Gastrocnemius medialis (tissue), 4 donors: ENCODE measurements at regions not wholly inside any gene's neighbourhood (a gene's known extent, or its start where the extent isn't known, plus 50 kb on each side); places are given as distances from the start of the nearest gene placed in this dataset.

Experiments
- ATAC-seq, 2 donors: fragments of 150-250 bp; one replicate each; pipeline ENCODE4 v1.9.1; 2016
- DNase-seq, 2 donors: peaks; one replicate each; pipeline ENCODE4 v3.0.0-alpha.2; 2019
- H3K27ac ChIP-seq, 4 donors: fragments of 200-600 bp; sonication (generic); 1 replicate in 1 of 4; 2 replicates in 3 of 4; pipeline ENCODE4 v1.5.1; 2016 to 2018; ENCODE audit warnings: mild to moderate bottlenecking in 2 of 4, moderate library complexity in 1 of 4
- H3K27me3 ChIP-seq, 3 donors: fragments of 200-600 bp; sonication (generic) in 2 of 3; 1 replicate in 1 of 3; 2 replicates in 2 of 3; pipeline versions ENCODE4 v1.5.1 to v1.6.0; 2016 to 2019; ENCODE audit warnings: mild to moderate bottlenecking in 1 of 3, moderate library complexity in 1 of 3
- H3K36me3 ChIP-seq, 2 donors: fragments of 200-600 bp; sonication (generic) in 1 of 2; one replicate each; pipeline ENCODE4 v1.5.1; 2017 to 2018
- H3K4me1 ChIP-seq, 2 donors: fragments of 200-600 bp; sonication (generic) in 1 of 2; one replicate each; pipeline ENCODE4 v1.5.1; 2016 to 2017; ENCODE audit warnings: mild to moderate bottlenecking in 2 of 2
- H3K4me3 ChIP-seq, 4 donors: fragments of 200-600 bp; sonication (generic) in 3 of 4; 1 replicate in 1 of 4; 2 replicates in 3 of 4; pipeline ENCODE4 v1.5.1; 2016 to 2019; ENCODE audit warnings: mild to moderate bottlenecking in 2 of 4
- H3K9me3 ChIP-seq, 3 donors: fragments of 200-600 bp; sonication (generic) in 2 of 3; 1 replicate in 1 of 3; 2 replicates in 2 of 3; pipeline ENCODE4 v1.5.1; 2016 to 2019
- POLR2A ChIP-seq, 2 donors: fragments of 450-650 bp; IDR thresholded peaks; one replicate each; pipeline ENCODE4 v1.6.1; 2017; ENCODE audit warnings: antibody characterized with exemption in 2 of 2, mild to moderate bottlenecking in 2 of 2, moderate library complexity in 2 of 2
- in situ Hi-C, 4 donors: fragments of 200-750 bp; cut with MboI; loops; one replicate each; pipeline versions ENCODE4 v1.15.0 to v1.8.0; 2017; ENCODE audit warnings: low sequenced_read_pairs in 4 of 4
- intact Hi-C: fragments of 100-400 bp; cut with DNase I; formaldehyde crosslinking; loops from one replicate; pipeline ENCODE4 v1.15.1; 2023; ENCODE audit warnings: low total_unique reads
- TF ChIP-seq, protein P1 (sequence below), 5 experiments: fragments of 450-650 bp in 3 of 5; fragments of 200-600 bp in 2 of 5; sonication (generic) in 2 of 5; IDR thresholded peaks in 4 of 5; conservative IDR thresholded peaks in 1 of 5; 1 replicate in 4 of 5; 2 replicates in 1 of 5; pipeline ENCODE4 v1.5.1; 2016 to 2019; ENCODE audit warnings: antibody characterized with exemption in 5 of 5, mild to moderate bottlenecking in 3 of 5, moderate library complexity in 3 of 5

DNA sequence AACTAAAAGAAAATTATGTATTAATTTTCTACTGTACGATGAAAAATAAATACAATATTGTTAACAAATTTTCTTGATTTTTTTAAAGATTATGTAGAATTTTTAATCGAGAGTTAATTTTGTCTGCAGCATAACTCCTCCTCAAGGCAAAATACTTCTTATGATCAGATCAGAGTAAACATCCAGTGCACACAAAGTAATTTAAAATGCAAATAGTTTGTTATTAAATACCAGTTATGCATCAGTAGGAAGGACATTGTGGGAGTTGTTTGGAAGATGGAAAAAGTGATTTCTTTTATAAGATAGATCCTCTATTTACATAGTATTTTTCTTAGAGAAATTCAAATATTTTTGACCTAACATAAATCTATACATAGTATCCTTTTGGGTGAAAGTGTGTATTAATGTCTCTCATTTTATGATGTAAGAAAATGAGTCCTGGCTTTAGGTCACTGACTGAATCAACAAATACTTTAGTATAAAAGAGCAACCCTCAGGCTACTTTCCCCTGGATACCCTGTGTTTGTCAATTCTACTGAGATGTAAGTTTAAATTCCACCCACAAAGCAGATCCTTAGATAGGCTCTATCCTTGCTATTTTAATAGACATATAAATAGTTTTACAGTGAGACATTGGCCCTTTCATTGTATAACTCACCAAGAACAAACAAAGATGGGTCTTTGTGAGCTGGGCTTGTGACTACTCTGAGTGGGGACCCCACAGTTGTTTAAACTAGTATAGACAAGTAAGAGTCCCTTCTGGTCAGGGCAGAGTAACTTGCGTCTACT, 1133.7 kb downstream of the GATA3 start:
- H3K27me3 ChIP-seq = no peaks in the 10 kb centered on the region
- no peak for TF ChIP-seq POLR2A (IDR thresholded peaks at IDR 0.05)
- TF ChIP-seq, protein P1, sequence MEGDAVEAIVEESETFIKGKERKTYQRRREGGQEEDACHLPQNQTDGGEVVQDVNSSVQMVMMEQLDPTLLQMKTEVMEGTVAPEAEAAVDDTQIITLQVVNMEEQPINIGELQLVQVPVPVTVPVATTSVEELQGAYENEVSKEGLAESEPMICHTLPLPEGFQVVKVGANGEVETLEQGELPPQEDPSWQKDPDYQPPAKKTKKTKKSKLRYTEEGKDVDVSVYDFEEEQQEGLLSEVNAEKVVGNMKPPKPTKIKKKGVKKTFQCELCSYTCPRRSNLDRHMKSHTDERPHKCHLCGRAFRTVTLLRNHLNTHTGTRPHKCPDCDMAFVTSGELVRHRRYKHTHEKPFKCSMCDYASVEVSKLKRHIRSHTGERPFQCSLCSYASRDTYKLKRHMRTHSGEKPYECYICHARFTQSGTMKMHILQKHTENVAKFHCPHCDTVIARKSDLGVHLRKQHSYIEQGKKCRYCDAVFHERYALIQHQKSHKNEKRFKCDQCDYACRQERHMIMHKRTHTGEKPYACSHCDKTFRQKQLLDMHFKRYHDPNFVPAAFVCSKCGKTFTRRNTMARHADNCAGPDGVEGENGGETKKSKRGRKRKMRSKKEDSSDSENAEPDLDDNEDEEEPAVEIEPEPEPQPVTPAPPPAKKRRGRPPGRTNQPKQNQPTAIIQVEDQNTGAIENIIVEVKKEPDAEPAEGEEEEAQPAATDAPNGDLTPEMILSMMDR (IDR thresholded peaks at IDR 0.05 in 4 of 5, conservative IDR thresholded peaks at IDR 0.05 in 1 of 5) = no peak
- in situ Hi-C loops = no loop called here
- no peak overlapping the region for H3K27ac ChIP-seq
- no peak for ATAC-seq
- no peaks in the 10 kb centered on the region for H3K9me3 ChIP-seq
- no peak for DNase-seq
- no peaks in the 10 kb centered on the region for H3K4me1 ChIP-seq
- no peak overlapping the region for H3K4me3 ChIP-seq
- intact Hi-C loops = no loop called here
- no peaks in the 10 kb centered on the region for H3K36me3 ChIP-seq

DNA sequence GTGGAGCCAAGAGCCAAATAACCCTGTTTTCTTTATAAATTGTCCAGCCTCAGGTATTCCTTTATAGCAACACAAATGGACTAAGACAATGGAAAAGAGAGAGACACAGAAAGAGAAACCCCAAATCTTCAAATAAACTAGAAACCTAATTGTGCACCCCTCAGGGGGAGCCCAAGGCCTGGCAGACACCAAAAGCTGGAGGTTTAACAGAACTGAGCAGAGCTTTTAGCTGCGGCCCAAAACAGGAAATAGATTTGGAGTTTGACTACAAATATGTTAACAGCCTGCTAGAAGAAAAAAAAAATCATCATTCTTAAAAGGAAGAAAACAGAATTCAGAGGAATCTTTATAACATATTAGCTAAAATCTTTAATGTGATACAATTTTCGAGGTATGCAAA, 1135.0 kb downstream of the GATA3 start:
- H3K4me1 ChIP-seq = no peaks in the 10 kb centered on the region
- TF ChIP-seq POLR2A (IDR thresholded peaks at IDR 0.05) = no peak
- TF ChIP-seq, protein P1 (IDR thresholded peaks at IDR 0.05 in 4 of 5, conservative IDR thresholded peaks at IDR 0.05 in 1 of 5) = no peak
- H3K4me3 ChIP-seq = no peak overlapping the region
- H3K27ac ChIP-seq = no peak overlapping the region
- ATAC-seq = no peak
- no peak for DNase-seq
- intact Hi-C loops = no loop called here
- in situ Hi-C loops = no loop called here
- no peaks in the 10 kb centered on the region for H3K9me3 ChIP-seq
- H3K36me3 ChIP-seq = no peaks in the 10 kb centered on the region
- H3K27me3 ChIP-seq = no peaks in the 10 kb centered on the region

DNA sequence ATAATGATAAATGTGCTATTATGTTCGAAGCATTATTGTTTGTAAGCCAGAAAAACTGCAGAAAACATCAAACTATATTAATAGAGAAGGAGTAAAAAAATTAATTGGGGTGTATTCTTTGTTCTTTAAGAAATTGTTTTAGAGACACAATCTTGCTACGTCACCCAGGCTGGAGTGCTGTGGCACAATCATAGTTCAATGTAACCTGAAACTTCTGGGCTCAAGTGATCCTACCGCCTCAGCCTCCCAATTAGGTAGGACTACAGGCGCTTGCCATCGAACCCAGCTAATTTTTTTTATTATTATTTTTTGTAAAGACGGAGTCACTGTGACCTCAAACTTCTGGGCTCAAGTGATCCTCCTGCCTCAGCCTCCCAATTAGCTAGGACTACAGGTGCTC, 1138.6 kb downstream of the GATA3 start:
- H3K27me3 ChIP-seq = peaks cover 0 to 5% (median 0%) of the 10 kb centered on the region in 3 donors
- intact Hi-C loops (no loop called here), in situ Hi-C loops (no loop called here)
- no peaks in the 10 kb centered on the region for H3K9me3 ChIP-seq
- no peak overlapping the region for H3K27ac ChIP-seq
- no peak overlapping the region for H3K4me3 ChIP-seq
- ATAC-seq (no peak), DNase-seq (no peak)
- H3K36me3 ChIP-seq = no peaks in the 10 kb centered on the region
- TF ChIP-seq POLR2A (IDR thresholded peaks at IDR 0.05) = no peak
- TF ChIP-seq, protein P1 (IDR thresholded peaks at IDR 0.05 in 4 of 5, conservative IDR thresholded peaks at IDR 0.05 in 1 of 5) = no peak
- no peaks in the 10 kb centered on the region for H3K4me1 ChIP-seq

DNA sequence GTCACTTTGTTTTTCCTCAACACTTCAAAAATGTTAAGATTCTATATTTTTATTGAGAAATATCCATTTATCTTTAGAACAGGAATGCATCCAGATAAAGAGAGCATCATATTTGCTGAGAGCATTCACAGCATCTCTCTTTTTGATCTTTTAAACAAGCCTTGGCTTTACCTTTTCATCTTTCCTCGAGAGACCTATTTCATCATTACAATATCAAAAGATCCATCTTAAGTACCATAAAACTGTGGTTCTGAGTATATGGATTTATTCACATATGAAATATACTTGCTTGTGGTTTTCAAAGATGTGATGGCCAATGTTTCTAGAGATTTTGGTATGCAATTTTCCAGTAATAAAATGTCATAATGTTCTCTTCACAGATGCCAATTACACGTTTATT, 1140.9 kb downstream of the GATA3 start:
- intact Hi-C loops (no loop called here), in situ Hi-C loops (no loop called here)
- peaks cover 0 to 6% (median 0%) of the 10 kb centered on the region in 3 donors for H3K27me3 ChIP-seq
- no peak overlapping the region for H3K27ac ChIP-seq
- H3K9me3 ChIP-seq = no peaks in the 10 kb centered on the region
- DNase-seq = no peak
- ATAC-seq = no peak
- H3K4me3 ChIP-seq = no peak overlapping the region
- H3K36me3 ChIP-seq = no peaks in the 10 kb centered on the region
- no peaks in the 10 kb centered on the region for H3K4me1 ChIP-seq
- TF ChIP-seq, protein P1 (IDR thresholded peaks at IDR 0.05 in 4 of 5, conservative IDR thresholded peaks at IDR 0.05 in 1 of 5) = no peak
- TF ChIP-seq POLR2A (IDR thresholded peaks at IDR 0.05) = no peak
